ENCODE measurements at regions not wholly inside any gene's neighbourhood (a gene's known extent, or its start where the extent isn't known, plus 50 kb on each side); places are given as distances from the start of the nearest gene placed in this dataset.

GRCh38 chr2:36302911-36303310 lies 52.7 kb upstream of the CRIM1 start:
- no peak for TF ChIP-seq POLR2AphosphoS5 (IDR thresholded peaks at IDR 0.05)
- TF ChIP-seq CTCF (IDR thresholded peaks at IDR 0.05): no peak
- TF ChIP-seq POLR2A (IDR thresholded peaks at IDR 0.05): no peak
- no peak for DNase-seq (ENCODE audit: low spot score)
- WGBS: 88% methylated on average over 4 of the region's 4 CpGs

GRCh38 chr2:36301843-36302242 lies 53.7 kb upstream of the CRIM1 start:
- Histone ChIP-seq H3K4me1 (replicated peaks) (no peaks in the 10 kb centered on the region), H3K9me3 (no peaks in the 10 kb centered on the region), H3K27me3 (replicated peaks; ENCODE audit: insufficient read depth) (no peaks in the 10 kb centered on the region), H3K4me3 (no peak overlapping the region), H3K36me3 (no peaks in the 10 kb centered on the region), H3K27ac (no peak overlapping the region)
- TF ChIP-seq POLR2AphosphoS5 (IDR thresholded peaks at IDR 0.05): no peak
- no peak for TF ChIP-seq POLR2A (IDR thresholded peaks at IDR 0.05)
- no peak for TF ChIP-seq CTCF (IDR thresholded peaks at IDR 0.05)
- 87% methylated on average over 5 of the region's 5 CpGs for WGBS
- DNase-seq (ENCODE audit: low spot score): no peak
- intact Hi-C loops (cut with DNase I): no loop called here

More at GRCh38 chr2:36302911-36303310, 52.7 kb upstream of the CRIM1 start:
- Histone ChIP-seq H3K27me3 (replicated peaks; ENCODE audit: insufficient read depth) (no peaks in the 10 kb centered on the region), H3K4me3 (no peak overlapping the region), H3K27ac (no peak overlapping the region), H3K9me3 (no peaks in the 10 kb centered on the region), H3K36me3 (no peaks in the 10 kb centered on the region), H3K4me1 (replicated peaks) (no peaks in the 10 kb centered on the region)
- intact Hi-C loops (cut with DNase I): no loop called here

- H3K36me3 ChIP-seq: no peaks in the 10 kb centered on the region
- 95% methylated on average over 5 of the region's 5 CpGs for WGBS
- intact Hi-C loops (cut with DNase I): no loop called here
- H3K4me1 ChIP-seq (replicated peaks): no peaks in the 10 kb centered on the region
- no peaks in the 10 kb centered on the region for H3K27me3 ChIP-seq (replicated peaks; ENCODE audit: insufficient read depth)
- H3K9me3 ChIP-seq: no peaks in the 10 kb centered on the region
- no peak overlapping the region for H3K27ac ChIP-seq
- no peak for DNase-seq (ENCODE audit: low spot score)
- TF ChIP-seq CTCF (IDR thresholded peaks at IDR 0.05) (no peak), POLR2AphosphoS5 (IDR thresholded peaks at IDR 0.05) (no peak), POLR2A (IDR thresholded peaks at IDR 0.05) (no peak)
- no peak overlapping the region for H3K4me3 ChIP-seq
Measured at GRCh38 chr2:36300697-36301096, 54.9 kb upstream of the CRIM1 start.

- Histone ChIP-seq H3K27me3 (replicated peaks; ENCODE audit: insufficient read depth) (no peaks in the 10 kb centered on the region), H3K36me3 (no peaks in the 10 kb centered on the region), H3K4me1 (replicated peaks) (no peaks in the 10 kb centered on the region), H3K27ac (no peak overlapping the region), H3K4me3 (no peak overlapping the region), H3K9me3 (no peaks in the 10 kb centered on the region)
- TF ChIP-seq CTCF (IDR thresholded peaks at IDR 0.05) (no peak), POLR2A (IDR thresholded peaks at IDR 0.05) (no peak), POLR2AphosphoS5 (IDR thresholded peaks at IDR 0.05) (no peak)
- no peak for DNase-seq (ENCODE audit: low spot score)
- WGBS: 29% methylated on average over 4 of the region's 4 CpGs
- intact Hi-C loops (cut with DNase I): no loop called here
Measured at GRCh38 chr2:36296798-36297197, 58.8 kb upstream of the CRIM1 start.

GRCh38 chr2:36294316-36294721 lies 61.3 kb upstream of the CRIM1 start:
- H3K36me3 ChIP-seq: no peaks in the 10 kb centered on the region
- no peaks in the 10 kb centered on the region for H3K4me1 ChIP-seq (replicated peaks)
- WGBS: 91% methylated on average over 3 of the region's 3 CpGs
- intact Hi-C loops (cut with DNase I): no loop called here
- DNase-seq (ENCODE audit: low spot score): no peak
- H3K4me3 ChIP-seq: no peak overlapping the region
- H3K9me3 ChIP-seq: no peaks in the 10 kb centered on the region
- H3K27me3 ChIP-seq (replicated peaks; ENCODE audit: insufficient read depth): no peaks in the 10 kb centered on the region
- TF ChIP-seq CTCF (IDR thresholded peaks at IDR 0.05): no peak
- H3K27ac ChIP-seq: no peak overlapping the region

All from prostate gland (tissue), 2 donors.